Sigmoid colon (tissue), 6 donors: ENCODE measurements at regions not wholly inside any gene's neighbourhood (a gene's known extent, or its start where the extent isn't known, plus 50 kb on each side); places are given as distances from the start of the nearest gene placed in this dataset.

Experiments
- DNase-seq: peaks from one replicate; pipeline ENCODE4 v3.0.0-alpha.2; 2019
- H3K27ac ChIP-seq, 4 donors: fragments of 200-600 bp; sonication (generic); one replicate each; pipeline ENCODE4 v1.5.1; 2016 to 2019; ENCODE audit warnings: mild to moderate bottlenecking in 1 of 4
- H3K27me3 ChIP-seq, 3 donors: fragments of 200-600 bp; sonication (generic); one replicate each; pipeline ENCODE4 v1.5.1; 2019; ENCODE audit warnings: mild to moderate bottlenecking in 1 of 3
- H3K36me3 ChIP-seq, 4 donors: fragments of 200-600 bp; sonication (generic); one replicate each; pipeline ENCODE4 v1.5.1; 2016 to 2019
- H3K4me1 ChIP-seq, 4 donors: fragments of 200-600 bp; sonication (generic); one replicate each; pipeline ENCODE4 v1.5.1; 2017 to 2019
- H3K4me3 ChIP-seq, 4 donors: fragments of 200-600 bp; sonication (generic); one replicate each; pipeline ENCODE4 v1.5.1; 2017 to 2019; ENCODE audit warnings: mild to moderate bottlenecking in 2 of 4, moderate library complexity in 1 of 4
- H3K9me3 ChIP-seq, 4 donors: fragments of 200-600 bp in 3 of 4; sonication (generic) in 3 of 4; one replicate each; pipeline versions ENCODE4 v1.5.1 to v1.6.1; 2013 to 2019
- EP300 ChIP-seq, 4 donors: sonication (generic); formaldehyde crosslinking; IDR thresholded peaks; one replicate each; pipeline ENCODE4 v1.6.1; 2017; ENCODE audit warnings: antibody characterized with exemption in 4 of 4
- POLR2A ChIP-seq, 2 donors: fragments of 450-650 bp; IDR thresholded peaks; one replicate each; pipeline ENCODE4 v1.6.1; 2016; ENCODE audit warnings: antibody characterized with exemption in 2 of 2, mild to moderate bottlenecking in 2 of 2, moderate library complexity in 2 of 2
- POLR2AphosphoS5 ChIP-seq, 4 donors: sonication (generic); formaldehyde crosslinking; IDR thresholded peaks; one replicate each; pipeline ENCODE4 v1.6.1; 2017; ENCODE audit warnings: antibody characterized with exemption in 4 of 4
- WGBS, 2 donors: extraction: QIAGEN DNeasy Blood & Tissue Kit; methylation state at CpG; one replicate each; pipeline ENCODE4 v1.1.7; 2013; 5-methylcytosine and 5-hydroxymethylcytosine counted together
- intact Hi-C: fragments of 100-400 bp; cut with DNase I; formaldehyde crosslinking; loops from one replicate; pipeline ENCODE4 v1.15.1; 2023
- TF ChIP-seq, protein P1 (sequence below), 4 experiments: fragments of 450-650 bp in 3 of 4; fragments of 200-600 bp in 1 of 4; IDR thresholded peaks; one replicate each; pipeline ENCODE4 v1.5.1; 2016 to 2019; ENCODE audit warnings: antibody characterized with exemption in 4 of 4, mild to moderate bottlenecking in 3 of 4, moderate library complexity in 2 of 4
- donor health status: healthy with polysubstance abuse.
- donor health status: healthy.

- no peaks in the 10 kb centered on the region for H3K4me1 ChIP-seq
- H3K9me3 ChIP-seq, result no peaks in the 10 kb centered on the region
- WGBS, 2 donors, result 81 to 88% methylated on average over 6 of the region's 6 CpGs
- no peak overlapping the region for H3K4me3 ChIP-seq
- H3K27ac ChIP-seq, result no peak overlapping the region
- intact Hi-C loops, result no loop called here
- H3K27me3 ChIP-seq, result no peaks in the 10 kb centered on the region
- no peak for DNase-seq
- no peaks in the 10 kb centered on the region for H3K36me3 ChIP-seq
- TF ChIP-seq, protein P1, sequence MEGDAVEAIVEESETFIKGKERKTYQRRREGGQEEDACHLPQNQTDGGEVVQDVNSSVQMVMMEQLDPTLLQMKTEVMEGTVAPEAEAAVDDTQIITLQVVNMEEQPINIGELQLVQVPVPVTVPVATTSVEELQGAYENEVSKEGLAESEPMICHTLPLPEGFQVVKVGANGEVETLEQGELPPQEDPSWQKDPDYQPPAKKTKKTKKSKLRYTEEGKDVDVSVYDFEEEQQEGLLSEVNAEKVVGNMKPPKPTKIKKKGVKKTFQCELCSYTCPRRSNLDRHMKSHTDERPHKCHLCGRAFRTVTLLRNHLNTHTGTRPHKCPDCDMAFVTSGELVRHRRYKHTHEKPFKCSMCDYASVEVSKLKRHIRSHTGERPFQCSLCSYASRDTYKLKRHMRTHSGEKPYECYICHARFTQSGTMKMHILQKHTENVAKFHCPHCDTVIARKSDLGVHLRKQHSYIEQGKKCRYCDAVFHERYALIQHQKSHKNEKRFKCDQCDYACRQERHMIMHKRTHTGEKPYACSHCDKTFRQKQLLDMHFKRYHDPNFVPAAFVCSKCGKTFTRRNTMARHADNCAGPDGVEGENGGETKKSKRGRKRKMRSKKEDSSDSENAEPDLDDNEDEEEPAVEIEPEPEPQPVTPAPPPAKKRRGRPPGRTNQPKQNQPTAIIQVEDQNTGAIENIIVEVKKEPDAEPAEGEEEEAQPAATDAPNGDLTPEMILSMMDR (IDR thresholded peaks at IDR 0.05), result no peak
- no peak for TF ChIP-seq EP300 (IDR thresholded peaks at IDR 0.05)
- no peak for TF ChIP-seq POLR2AphosphoS5 (IDR thresholded peaks at IDR 0.05)
- no peak for TF ChIP-seq POLR2A (IDR thresholded peaks at IDR 0.05)
Observed at GRCh38 chr9:86773422-86773945, 173.8 kb downstream of the GAS1 start.

DNA sequence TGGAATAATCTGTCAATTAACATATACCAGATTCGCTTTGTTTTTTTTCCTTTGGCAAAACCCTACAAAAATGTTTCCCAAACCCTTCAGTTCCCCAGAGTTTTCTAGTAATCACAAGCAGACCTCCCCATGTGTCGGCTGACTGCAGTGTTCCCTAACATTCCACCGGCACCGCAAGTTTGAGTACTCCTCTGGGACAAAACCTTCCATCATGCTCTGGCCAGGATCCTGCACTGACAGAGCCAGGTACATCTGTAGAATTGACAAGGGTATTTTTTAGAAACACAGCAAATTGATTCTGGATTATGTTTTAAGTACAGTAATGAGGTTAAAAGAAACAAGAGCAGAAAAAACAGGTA, 174.7 kb downstream of the GAS1 start:
- TF ChIP-seq EP300 (IDR thresholded peaks at IDR 0.05) (no peak), POLR2AphosphoS5 (IDR thresholded peaks at IDR 0.05) (no peak), POLR2A (IDR thresholded peaks at IDR 0.05) (no peak)
- TF ChIP-seq, protein P1 (IDR thresholded peaks at IDR 0.05), result no peak
- Histone ChIP-seq H3K9me3 (no peaks in the 10 kb centered on the region), H3K36me3 (no peaks in the 10 kb centered on the region), H3K4me1 (no peaks in the 10 kb centered on the region), H3K4me3 (no peak overlapping the region), H3K27ac (no peak overlapping the region), H3K27me3 (no peaks in the 10 kb centered on the region)
- intact Hi-C loops, result no loop called here
- no peak for DNase-seq
- 78 to 92% methylated on average over 4 of the region's 4 CpGs for WGBS, 2 donors

GRCh38 chr9:86771941-86772634, 175.2 kb downstream of the GAS1 start:
- no peak overlapping the region for H3K4me3 ChIP-seq
- WGBS, 2 donors, result 70 to 74% methylated on average over 6 of the region's 6 CpGs
- H3K4me1 ChIP-seq, result no peaks in the 10 kb centered on the region
- no peak for DNase-seq
- H3K27me3 ChIP-seq, result no peaks in the 10 kb centered on the region
- no peaks in the 10 kb centered on the region for H3K9me3 ChIP-seq
- no peaks in the 10 kb centered on the region for H3K36me3 ChIP-seq
- intact Hi-C loops, result no loop called here
- TF ChIP-seq EP300 (IDR thresholded peaks at IDR 0.05) (no peak), POLR2A (IDR thresholded peaks at IDR 0.05) (no peak), POLR2AphosphoS5 (IDR thresholded peaks at IDR 0.05) (no peak)
- TF ChIP-seq, protein P1 (IDR thresholded peaks at IDR 0.05), result no peak
- H3K27ac ChIP-seq, result no peak overlapping the region

DNA sequence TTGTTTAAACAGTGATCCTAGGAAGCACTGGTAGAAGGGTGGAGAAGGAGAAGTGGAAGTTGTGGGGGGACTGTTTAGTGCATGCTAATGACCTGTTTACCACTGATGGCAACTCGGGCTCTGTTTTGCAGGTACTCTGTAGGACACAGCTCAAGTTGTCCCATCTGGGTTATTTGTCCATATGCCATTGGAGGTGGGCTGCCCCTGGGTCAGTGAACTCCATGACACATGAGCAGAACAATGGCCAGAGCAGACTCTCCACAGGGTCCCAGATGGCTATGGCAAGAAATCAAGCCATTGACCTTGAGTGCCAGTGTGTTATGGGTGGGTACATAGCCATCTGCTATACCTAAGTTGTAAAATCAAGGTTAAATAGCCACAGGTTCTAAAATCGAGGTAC, 175.9 kb downstream of the GAS1 start:
- no peak overlapping the region for H3K4me3 ChIP-seq
- no peak overlapping the region for H3K27ac ChIP-seq
- no peaks in the 10 kb centered on the region for H3K27me3 ChIP-seq
- no peaks in the 10 kb centered on the region for H3K36me3 ChIP-seq
- TF ChIP-seq EP300 (IDR thresholded peaks at IDR 0.05) (no peak), POLR2AphosphoS5 (IDR thresholded peaks at IDR 0.05) (no peak)
- WGBS, 2 donors, result 28 to 53% methylated on average over 2 of the region's 2 CpGs
- intact Hi-C loops, result no loop called here
- H3K9me3 ChIP-seq, result no peaks in the 10 kb centered on the region
- DNase-seq, result no peak
- no peaks in the 10 kb centered on the region for H3K4me1 ChIP-seq

DNA sequence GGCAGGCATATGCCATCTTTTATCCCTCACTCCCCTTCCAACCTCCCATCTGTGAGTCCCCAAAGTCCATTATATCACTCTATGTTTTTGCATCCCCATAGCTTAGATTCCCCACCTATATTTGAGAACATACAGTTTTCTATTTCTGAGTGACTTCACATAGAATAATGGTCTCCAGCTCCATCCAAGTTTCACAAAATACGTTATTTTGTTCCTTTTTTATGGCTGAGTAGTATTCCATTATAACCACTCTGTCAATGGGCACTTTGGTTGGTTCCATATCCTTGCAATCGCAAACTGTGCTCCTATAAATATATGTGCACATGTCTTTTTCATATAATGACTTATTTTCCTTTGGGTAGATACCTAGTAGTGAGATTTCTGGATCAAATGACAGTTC, 178.6 kb downstream of the GAS1 start:
- no peaks in the 10 kb centered on the region for H3K27me3 ChIP-seq
- peaks cover 0 to 11% (median 4%) of the 10 kb centered on the region in 4 donors for H3K4me1 ChIP-seq
- H3K9me3 ChIP-seq, result no peaks in the 10 kb centered on the region
- TF ChIP-seq EP300 (IDR thresholded peaks at IDR 0.05), result no peak
- TF ChIP-seq POLR2AphosphoS5 (IDR thresholded peaks at IDR 0.05), result no peak
- TF ChIP-seq, protein P1 (IDR thresholded peaks at IDR 0.05), result no peak
- no peak for TF ChIP-seq POLR2A (IDR thresholded peaks at IDR 0.05)
- H3K27ac ChIP-seq, result no peak overlapping the region
- no peak for DNase-seq
- no peaks in the 10 kb centered on the region for H3K36me3 ChIP-seq
- 82% methylated on average over 2 of the region's 2 CpGs for WGBS, 2 donors
- intact Hi-C loops, result no loop called here
- H3K4me3 ChIP-seq, result no peak overlapping the region
